ENCODE measurements at regions not wholly inside any gene's neighbourhood (a gene's known extent, or its start where the extent isn't known, plus 50 kb on each side); places are given as distances from the start of the nearest gene placed in this dataset.
"Not testable (repeated sequence)": the region's sequence is repeated elsewhere in the genome, so short reads cannot be mapped to it uniquely, and the experiment has no call there.

DNA sequence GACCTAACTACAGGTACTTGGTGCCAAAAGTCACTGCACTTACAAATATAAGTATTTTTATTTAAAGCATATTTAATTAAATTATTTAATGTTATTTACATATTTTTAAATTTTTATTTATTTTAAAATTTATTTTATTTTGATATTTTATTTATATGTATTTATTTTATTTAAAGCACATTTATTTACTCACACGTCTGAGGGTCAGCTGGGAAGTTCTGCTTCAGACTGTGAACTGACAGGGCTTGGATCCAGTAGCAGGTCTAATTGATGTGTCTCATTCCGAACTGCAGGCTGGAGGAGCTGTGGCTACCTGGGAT, 392.5 kb downstream of the GBA3 start:
- no peak for DNase-seq (ENCODE audit: low spot score)

GRCh38 chr4:23084559-23085248, 392.0 kb downstream of the GBA3 start:
- no peak for DNase-seq (ENCODE audit: low spot score)

DNA sequence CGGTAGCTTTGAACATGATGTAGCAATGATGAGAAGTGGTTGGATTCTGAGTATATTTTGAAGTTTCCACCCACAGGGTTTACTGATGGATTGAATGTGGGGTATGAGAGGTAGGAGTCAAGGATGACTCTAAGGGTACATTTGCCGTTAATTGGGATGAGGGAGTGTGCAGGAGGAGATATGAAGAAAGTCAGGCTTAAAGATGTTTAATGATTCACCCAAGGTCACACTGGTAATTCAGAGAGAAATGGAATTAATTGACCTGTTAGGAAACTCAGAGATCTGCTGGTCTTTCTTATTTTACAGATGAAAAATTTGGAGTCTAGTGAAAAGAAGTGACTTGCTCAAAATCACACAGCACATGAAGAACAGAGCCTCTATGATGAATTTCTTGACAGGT, 390.7 kb downstream of the GBA3 start:
- no peak for DNase-seq (ENCODE audit: low spot score)

- not testable (repeated sequence) for DNase-seq (ENCODE audit: low spot score)
Observed at GRCh38 chr4:23080171-23080570, 387.4 kb downstream of the GBA3 start.

- DNase-seq (ENCODE audit: low spot score), result no peak
Observed at GRCh38 chr4:23070848-23071570, 378.3 kb downstream of the GBA3 start.

- DNase-seq (ENCODE audit: low spot score), result no peak
Observed at GRCh38 chr4:23068756-23069155, 376.0 kb downstream of the GBA3 start.

- DNase-seq (ENCODE audit: low spot score), result no peak
Observed at GRCh38 chr4:23068287-23068686, 375.6 kb downstream of the GBA3 start.

DNA sequence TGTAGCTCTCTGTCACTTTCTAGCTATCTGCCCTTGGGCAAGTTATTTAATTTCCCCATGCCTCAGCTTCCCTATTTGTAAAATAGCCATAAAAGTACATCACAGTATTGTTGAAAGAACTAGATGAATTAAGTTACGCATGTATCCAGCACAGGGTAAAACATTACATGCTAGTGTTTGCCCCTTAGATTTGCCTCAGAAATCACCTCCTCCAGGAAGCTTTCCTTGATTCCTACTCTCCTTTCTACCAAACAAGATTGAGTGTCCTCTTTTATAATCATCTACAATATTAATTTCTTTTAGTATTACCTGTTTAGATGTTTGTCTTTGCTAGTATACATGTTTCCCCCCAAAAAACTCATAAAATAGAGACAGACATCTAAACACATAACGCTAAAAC, 369.5 kb downstream of the GBA3 start:
- no peak for DNase-seq (ENCODE audit: low spot score)

DNA sequence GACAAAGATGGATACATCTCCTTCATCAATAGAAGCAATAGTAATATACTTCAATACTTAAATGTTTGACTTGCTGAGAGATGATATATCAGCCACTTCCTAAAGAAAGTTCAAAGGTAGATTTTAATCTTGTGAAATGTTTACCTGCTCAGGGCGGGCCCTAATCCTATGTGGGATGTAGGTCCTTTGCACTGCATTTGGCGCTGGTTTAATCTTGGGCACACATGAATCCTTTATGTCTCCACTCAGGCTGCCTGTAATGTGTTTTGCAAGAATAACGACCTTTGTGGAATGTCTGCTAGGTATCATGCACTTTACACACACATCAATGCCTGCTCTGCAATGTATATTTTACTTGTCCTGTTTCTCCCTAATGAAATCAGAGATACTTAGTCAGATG, 368.7 kb downstream of the GBA3 start:
- no peak for DNase-seq (ENCODE audit: low spot score)

DNA sequence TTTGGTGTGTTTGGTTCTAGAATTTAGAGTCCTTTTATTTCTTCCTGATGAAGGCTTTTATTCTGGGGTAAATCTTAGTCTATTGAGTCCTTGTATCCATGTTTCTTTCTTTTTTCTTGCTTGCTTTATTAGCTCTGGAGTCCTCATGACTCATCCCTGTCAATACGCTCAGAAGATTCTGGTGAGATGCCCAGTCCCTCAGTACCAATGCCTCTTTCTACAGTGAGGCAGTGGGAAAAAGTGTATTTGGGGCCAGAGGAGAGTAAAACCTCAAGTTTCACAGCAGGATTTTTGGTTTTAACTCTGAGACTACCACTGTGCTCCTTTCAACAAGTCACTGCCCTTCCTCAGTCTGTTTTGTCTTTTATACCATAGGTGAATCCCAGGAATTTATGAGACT, 368.0 kb downstream of the GBA3 start:
- peak; percentile 6 for DNase-seq (ENCODE audit: low spot score)

DNA sequence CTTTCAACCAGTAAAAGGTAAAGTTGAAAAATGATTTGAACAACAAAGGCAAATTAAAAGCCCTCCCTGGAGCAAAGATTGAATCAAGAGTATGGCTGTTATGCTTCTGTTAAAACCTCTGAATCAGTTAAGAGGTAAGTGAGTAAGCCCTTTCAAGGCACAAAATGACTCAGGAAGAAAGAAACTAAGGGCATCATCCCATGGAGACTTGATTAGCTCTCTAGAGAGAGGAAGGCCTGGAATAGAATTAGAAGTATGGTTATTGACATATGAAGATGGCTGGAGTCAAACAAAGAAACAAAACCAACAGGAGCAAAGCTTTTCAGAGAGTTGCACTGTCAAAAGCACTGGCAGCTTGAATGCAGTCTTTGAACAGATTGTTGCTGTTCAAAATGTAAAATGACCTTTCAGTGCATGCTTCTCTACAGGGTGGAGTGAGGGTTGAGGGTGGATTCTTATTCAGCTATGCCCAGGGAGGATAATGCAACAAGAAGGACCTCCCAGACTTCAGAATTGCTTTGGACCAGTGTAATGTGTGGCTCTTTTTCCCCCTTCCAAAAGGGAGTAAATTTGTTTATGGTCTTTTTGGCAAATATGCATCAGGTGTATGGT, 365.5 kb downstream of the GBA3 start:
- no peak for DNase-seq (ENCODE audit: low spot score)

DNA sequence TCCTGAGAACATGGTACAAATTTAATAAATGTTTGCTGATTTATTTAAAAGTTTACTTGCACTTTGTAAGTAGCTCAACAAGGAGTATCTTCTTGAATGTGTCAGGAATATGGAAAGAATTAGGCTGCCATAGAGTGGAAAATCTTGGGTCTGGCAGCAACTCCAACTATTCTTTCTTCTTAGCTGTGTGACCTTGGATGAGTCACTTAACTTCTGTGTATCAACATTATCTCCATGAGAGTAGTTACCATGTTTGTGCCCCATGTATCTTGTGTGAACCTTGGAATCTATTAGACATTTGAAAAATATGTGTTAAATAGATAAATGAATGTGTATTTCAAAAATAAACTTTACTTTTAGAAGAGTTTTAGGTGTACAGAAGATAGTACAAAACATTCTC, 348.8 kb downstream of the GBA3 start:
- DNase-seq (ENCODE audit: low spot score), result no peak

GRCh38 chr4:23040539-23040938, 347.8 kb downstream of the GBA3 start:
- no peak for DNase-seq (ENCODE audit: low spot score)

DNA sequence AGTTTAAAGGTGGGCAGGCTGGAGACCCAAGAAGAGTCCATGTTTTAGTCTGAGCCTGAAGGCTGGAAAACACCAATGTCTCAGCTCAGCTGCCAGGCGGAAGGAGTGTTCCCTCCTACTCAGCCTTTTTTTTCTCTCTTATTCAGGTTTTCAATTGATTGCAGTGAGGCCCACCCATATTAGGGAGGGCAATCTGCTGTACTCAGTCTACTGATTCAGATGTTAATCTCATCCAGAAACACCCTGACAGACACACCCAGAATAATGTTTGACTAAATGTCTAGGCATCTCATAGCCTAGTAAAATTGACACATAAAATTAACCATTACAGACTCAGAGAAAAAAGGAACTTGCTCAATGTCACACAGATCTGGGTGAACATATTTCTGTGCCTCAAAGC, 347.1 kb downstream of the GBA3 start:
- no peak for DNase-seq (ENCODE audit: low spot score)

GRCh38 chr4:23038626-23039491, 346.1 kb downstream of the GBA3 start:
- DNase-seq (ENCODE audit: low spot score), result no peak

GRCh38 chr4:23036921-23037495, 344.3 kb downstream of the GBA3 start:
- no peak for DNase-seq (ENCODE audit: low spot score)

DNA sequence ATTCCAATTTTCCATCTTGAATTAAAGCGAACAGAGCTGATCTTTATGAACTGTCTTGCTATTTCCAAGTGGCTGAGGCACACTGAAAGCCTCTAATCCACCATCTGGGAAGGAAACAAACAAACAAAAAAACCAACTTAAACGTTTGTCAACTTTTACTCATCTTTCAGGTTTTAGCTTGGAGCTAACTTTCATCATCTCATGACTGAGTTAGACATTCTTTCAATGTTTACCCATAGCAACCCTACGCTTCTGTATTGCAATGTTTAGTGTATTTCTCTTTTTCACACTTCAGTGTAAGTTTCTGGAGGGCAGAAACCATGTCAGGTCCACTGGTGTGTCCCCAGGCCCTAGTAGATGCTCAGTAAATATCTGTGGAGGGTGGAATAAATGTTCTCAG, 343.8 kb downstream of the GBA3 start:
- no peak for DNase-seq (ENCODE audit: low spot score)

DNA sequence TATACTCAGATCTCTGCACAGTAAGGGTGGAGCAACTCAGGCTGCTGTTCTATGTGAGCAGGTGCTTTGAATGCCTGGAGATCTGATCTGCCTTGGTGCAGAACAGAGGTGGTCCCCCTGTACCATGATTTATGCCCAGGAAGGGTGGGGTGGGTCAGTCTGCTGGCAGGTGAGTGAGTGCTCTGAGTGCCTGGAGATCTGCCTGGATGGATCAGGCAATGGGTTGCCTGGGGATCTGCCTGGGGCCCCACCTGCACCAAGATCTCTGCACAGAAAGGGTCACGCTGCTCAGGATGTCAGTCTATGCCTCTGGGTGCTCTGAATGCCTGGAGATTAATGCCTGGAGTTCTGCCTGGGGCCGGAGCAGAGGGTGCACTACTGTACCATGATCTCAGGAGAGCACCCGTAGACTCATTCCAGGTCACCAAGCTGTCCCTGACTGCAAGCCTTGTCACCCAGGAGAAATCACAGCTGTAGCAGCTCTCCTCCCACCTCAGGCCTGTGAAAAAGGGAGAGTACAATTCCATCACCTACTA, 342.9 kb downstream of the GBA3 start:
- no peak for DNase-seq (ENCODE audit: low spot score)

DNA sequence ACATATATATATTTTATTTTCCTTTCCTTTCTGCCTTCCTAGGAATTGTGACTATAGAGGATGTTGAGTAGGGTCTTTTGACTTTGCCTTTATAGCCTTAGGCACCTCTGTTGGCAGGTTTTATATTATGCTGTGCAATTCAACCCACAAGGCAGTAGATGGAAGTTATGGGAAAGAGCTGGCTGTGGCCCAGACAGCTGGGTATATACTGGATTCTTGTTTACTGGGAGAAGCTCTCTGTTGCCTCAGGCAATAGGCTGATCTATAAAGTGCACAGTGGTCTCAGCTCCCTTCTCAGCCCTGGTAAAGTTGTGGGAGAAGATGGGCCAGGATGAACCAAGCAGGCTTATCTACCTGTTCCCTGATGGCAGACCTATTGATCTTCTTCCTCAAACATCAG, 342.0 kb downstream of the GBA3 start:
- DNase-seq (ENCODE audit: low spot score), result no peak

DNA sequence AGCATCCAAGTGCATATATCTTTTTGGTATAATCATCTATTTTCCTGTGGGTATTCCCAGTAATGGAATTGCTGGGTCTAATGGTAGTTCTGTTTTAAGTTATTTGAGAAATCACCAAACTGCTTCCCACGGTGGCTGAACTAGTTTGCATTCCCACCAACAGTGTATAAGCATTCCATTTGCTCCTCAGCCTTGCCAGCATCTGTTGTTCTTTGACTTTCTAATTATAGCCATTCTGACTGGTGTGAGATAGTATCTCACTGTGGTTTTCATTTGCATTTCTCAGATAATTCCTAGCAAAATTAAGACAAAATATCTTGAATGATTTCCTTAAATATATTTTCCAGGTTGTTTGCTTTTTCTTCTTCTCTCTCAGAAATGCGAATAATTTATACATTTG, 341.1 kb downstream of the GBA3 start:
- DNase-seq (ENCODE audit: low spot score), result no peak

DNA sequence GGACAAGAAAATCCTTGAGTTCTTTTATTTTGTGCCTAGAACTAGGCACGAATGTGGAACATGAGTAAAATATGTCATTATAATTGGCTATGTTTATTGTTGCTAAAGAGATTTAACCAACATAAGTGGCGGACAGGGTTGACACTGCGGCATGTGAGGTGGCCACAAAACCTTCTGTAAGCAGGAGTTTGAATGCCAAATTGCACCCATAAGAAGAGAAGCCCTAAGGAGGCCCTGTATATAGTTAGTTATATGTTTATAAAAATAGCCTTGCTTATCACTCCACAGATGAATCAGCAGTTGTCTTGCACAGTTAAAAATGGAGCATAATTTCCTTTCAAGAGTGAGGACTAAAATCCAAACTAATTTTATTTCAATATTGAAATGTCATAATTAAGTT, 336.1 kb downstream of the GBA3 start:
- DNase-seq (ENCODE audit: low spot score), result no peak

GRCh38 chr4:23023666-23024065, 330.9 kb downstream of the GBA3 start:
- DNase-seq (ENCODE audit: low spot score), result no peak
